Nephron (organoid): ENCODE measurements at regions not wholly inside any gene's neighbourhood (a gene's known extent, or its start where the extent isn't known, plus 50 kb on each side); places are given as distances from the start of the nearest gene placed in this dataset.

Experiments
- H3K27ac Mint-ChIP-seq, 3 experiments: 2 replicates each; pipeline ENCODE4 v1.8.0; 2020; ENCODE audit warnings: mixed read lengths in 3 of 3, mild to moderate bottlenecking in 2 of 3, moderate library complexity in 1 of 3
- H3K27me3 Mint-ChIP-seq: 2 replicates; pipeline ENCODE4 v1.8.0; 2021; ENCODE audit warnings: low read depth, mild to moderate bottlenecking, moderate library complexity, mixed read lengths
- H3K36me3 Mint-ChIP-seq: 2 replicates; pipeline ENCODE4 v1.8.0; 2020; ENCODE audit warnings: low read depth, mixed read lengths
- H3K4me1 Mint-ChIP-seq: 2 replicates; pipeline ENCODE4 v1.8.0; 2020; ENCODE audit warnings: mixed read lengths
- H3K4me3 Mint-ChIP-seq, 3 experiments: 2 replicates each; pipeline ENCODE4 v1.8.0; 2020; ENCODE audit warnings: mild to moderate bottlenecking in 3 of 3, mixed read lengths in 3 of 3, moderate library complexity in 2 of 3
- H3K9me3 Mint-ChIP-seq: 2 replicates; pipeline ENCODE4 v1.8.0; 2020; ENCODE audit warnings: mixed read lengths
- CTCF ChIP-seq, 3 experiments: fragments of 200-600 bp; sonication (generic); IDR thresholded peaks; one replicate each; pipeline ENCODE4 v1.5.0; 2021; ENCODE audit warnings: antibody characterized with exemption in 3 of 3; ENCODE audit not compliant: unreplicated experiment in 3 of 3

GRCh38 chr2:57141269-57141668 lies 905.3 kb upstream of the VRK2 start:
- no peak for TF ChIP-seq CTCF (IDR thresholded peaks at IDR 0.05; ENCODE audit: unreplicated experiment in 3 of 3)
- no peaks in the 10 kb centered on the region for H3K36me3 Mint-ChIP-seq
- H3K4me1 Mint-ChIP-seq: no peaks in the 10 kb centered on the region
- no peaks in the 10 kb centered on the region for H3K27me3 Mint-ChIP-seq
- H3K27ac Mint-ChIP-seq: no peak overlapping the region
- no peaks in the 10 kb centered on the region for H3K9me3 Mint-ChIP-seq
- no peak overlapping the region for H3K4me3 Mint-ChIP-seq

GRCh38 chr2:57146951-57147350 lies 899.7 kb upstream of the VRK2 start:
- peaks cover 4% of the 10 kb centered on the region for H3K36me3 Mint-ChIP-seq
- no peak overlapping the region for H3K27ac Mint-ChIP-seq
- no peak for TF ChIP-seq CTCF (IDR thresholded peaks at IDR 0.05; ENCODE audit: unreplicated experiment in 3 of 3)
- H3K4me1 Mint-ChIP-seq: no peaks in the 10 kb centered on the region
- peaks cover 20% of the 10 kb centered on the region for H3K9me3 Mint-ChIP-seq
- no peaks in the 10 kb centered on the region for H3K27me3 Mint-ChIP-seq
- H3K4me3 Mint-ChIP-seq: no peak overlapping the region

GRCh38 chr2:57156231-57156924 lies 890.2 kb upstream of the VRK2 start:
- Mint-ChIP-seq H3K27ac (no peak overlapping the region), H3K4me1 (no peaks in the 10 kb centered on the region), H3K36me3 (no peaks in the 10 kb centered on the region), H3K27me3 (no peaks in the 10 kb centered on the region), H3K4me3 (no peak overlapping the region), H3K9me3 (no peaks in the 10 kb centered on the region)
- no peak for TF ChIP-seq CTCF (IDR thresholded peaks at IDR 0.05; ENCODE audit: unreplicated experiment in 3 of 3)

- no peak overlapping the region for H3K27ac Mint-ChIP-seq
- H3K9me3 Mint-ChIP-seq: no peaks in the 10 kb centered on the region
- H3K4me1 Mint-ChIP-seq: no peaks in the 10 kb centered on the region
Measured at GRCh38 chr2:57160976-57161375, 885.6 kb upstream of the VRK2 start.

GRCh38 chr2:57177176-57177575 lies 869.4 kb upstream of the VRK2 start:
- Mint-ChIP-seq H3K4me3 (no peak overlapping the region), H3K4me1 (peaks cover 10% of the 10 kb centered on the region), H3K27me3 (no peaks in the 10 kb centered on the region), H3K27ac (no peak overlapping the region), H3K9me3 (no peaks in the 10 kb centered on the region), H3K36me3 (no peaks in the 10 kb centered on the region)
- no peak for TF ChIP-seq CTCF (IDR thresholded peaks at IDR 0.05; ENCODE audit: unreplicated experiment in 3 of 3)

More at GRCh38 chr2:57160976-57161375, 885.6 kb upstream of the VRK2 start:
- TF ChIP-seq CTCF (IDR thresholded peaks at IDR 0.05; ENCODE audit: unreplicated experiment in 3 of 3): no peak
- H3K4me3 Mint-ChIP-seq: no peak overlapping the region
- no peaks in the 10 kb centered on the region for H3K36me3 Mint-ChIP-seq
- no peaks in the 10 kb centered on the region for H3K27me3 Mint-ChIP-seq

GRCh38 chr2:57180042-57180567 lies 866.5 kb upstream of the VRK2 start:
- TF ChIP-seq CTCF (IDR thresholded peaks at IDR 0.05; ENCODE audit: unreplicated experiment in 3 of 3): no peak
- no peak overlapping the region for H3K4me3 Mint-ChIP-seq

More at GRCh38 chr2:57180042-57180567, 866.5 kb upstream of the VRK2 start:
- no peaks in the 10 kb centered on the region for H3K9me3 Mint-ChIP-seq
- H3K27ac Mint-ChIP-seq: no peak overlapping the region
- H3K4me1 Mint-ChIP-seq: peaks cover 10% of the 10 kb centered on the region
- no peaks in the 10 kb centered on the region for H3K27me3 Mint-ChIP-seq
- no peaks in the 10 kb centered on the region for H3K36me3 Mint-ChIP-seq
